ENCODE measurements at regions not wholly inside any gene's neighbourhood (a gene's known extent, or its start where the extent isn't known, plus 50 kb on each side); places are given as distances from the start of the nearest gene placed in this dataset.

DNA sequence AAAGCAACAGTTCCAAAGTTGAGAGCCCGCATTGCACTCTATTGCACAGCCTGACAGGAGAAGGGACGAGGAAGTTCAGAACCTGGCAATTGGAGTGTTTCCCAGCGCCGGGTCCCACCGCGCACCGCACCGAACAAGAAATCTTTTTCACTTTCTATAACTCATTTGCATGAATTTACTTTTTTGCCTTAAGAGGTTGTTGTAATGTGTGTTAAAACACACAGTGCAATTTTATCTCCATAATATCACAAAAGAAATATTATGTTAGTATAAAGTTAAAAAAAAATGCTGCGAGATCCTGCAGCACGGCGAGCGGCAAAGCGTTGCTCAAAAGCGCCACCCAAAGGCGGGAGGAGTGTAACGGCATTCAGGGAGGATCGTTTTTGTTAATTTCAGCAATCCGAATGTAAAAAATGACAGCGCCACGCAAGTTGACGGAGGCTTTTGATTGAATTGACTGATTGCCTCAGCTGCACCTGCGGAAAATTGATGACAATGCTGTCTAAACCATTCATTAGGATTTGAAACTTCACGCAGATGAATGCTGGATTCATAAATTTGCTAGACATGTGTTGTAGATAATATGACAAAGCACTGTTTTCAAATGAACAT, 303.6 kb upstream of the ZNF507 start:
- Histone ChIP-seq H3K27ac (ENCODE audit: low read length) (no peak overlapping the region), H3K4me1 (ENCODE audit: control insufficient read depth, low read depth, low read length) (peaks cover 9% of the 10 kb centered on the region), H3K27me3 (ENCODE audit: control insufficient read depth, insufficient read depth, low read length) (peaks cover 19% of the 10 kb centered on the region), H3K9me3 (ENCODE audit: control insufficient read depth, low read depth, low read length) (no peaks in the 10 kb centered on the region), H3K9ac (ENCODE audit: low read length) (no peak overlapping the region), H3K36me3 (ENCODE audit: control insufficient read depth, low read depth, low read length) (no peaks in the 10 kb centered on the region), H3K4me3 (ENCODE audit: low read length) (peak overlapping the region; percentile 72)

DNA sequence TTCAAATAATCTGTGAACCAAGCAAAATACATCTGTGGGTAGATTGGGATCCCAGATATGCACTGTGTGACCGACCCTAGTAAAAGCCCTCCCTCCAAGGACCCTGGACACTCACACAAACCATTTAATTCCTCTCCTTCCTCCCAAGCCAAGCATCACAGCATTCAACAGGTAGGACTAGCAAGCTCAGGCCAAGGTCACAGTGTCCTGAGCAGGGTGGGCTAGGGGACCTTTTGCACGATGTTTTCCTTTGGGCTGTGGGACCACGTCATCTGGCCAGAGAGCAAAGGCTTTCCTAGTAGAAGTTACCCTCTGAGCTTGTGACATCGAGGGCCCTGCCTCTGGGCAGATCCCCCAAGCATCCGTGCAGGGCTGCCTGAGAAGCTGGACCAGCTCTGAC, 297.6 kb upstream of the ZNF507 start:
- H3K36me3 ChIP-seq (ENCODE audit: control insufficient read depth, low read depth, low read length): no peaks in the 10 kb centered on the region
- no peak overlapping the region for H3K9ac ChIP-seq (ENCODE audit: low read length)
- H3K27ac ChIP-seq (ENCODE audit: low read length): no peak overlapping the region
- no peaks in the 10 kb centered on the region for H3K4me1 ChIP-seq (ENCODE audit: control insufficient read depth, low read depth, low read length)
- peaks cover 2% of the 10 kb centered on the region for H3K27me3 ChIP-seq (ENCODE audit: control insufficient read depth, insufficient read depth, low read length)
- H3K9me3 ChIP-seq (ENCODE audit: control insufficient read depth, low read depth, low read length): no peaks in the 10 kb centered on the region
- no peak overlapping the region for H3K4me3 ChIP-seq (ENCODE audit: low read length)

GRCh38 chr19:32053376-32053775, 292.0 kb upstream of the ZNF507 start:
- H3K36me3 ChIP-seq (ENCODE audit: control insufficient read depth, low read depth, low read length): no peaks in the 10 kb centered on the region
- H3K4me3 ChIP-seq (ENCODE audit: low read length): no peak overlapping the region
- no peak overlapping the region for H3K9ac ChIP-seq (ENCODE audit: low read length)
- H3K27me3 ChIP-seq (ENCODE audit: control insufficient read depth, insufficient read depth, low read length): no peaks in the 10 kb centered on the region
- no peaks in the 10 kb centered on the region for H3K9me3 ChIP-seq (ENCODE audit: control insufficient read depth, low read depth, low read length)
- H3K4me1 ChIP-seq (ENCODE audit: control insufficient read depth, low read depth, low read length): peaks cover 6% of the 10 kb centered on the region
- H3K27ac ChIP-seq (ENCODE audit: low read length): no peak overlapping the region

DNA sequence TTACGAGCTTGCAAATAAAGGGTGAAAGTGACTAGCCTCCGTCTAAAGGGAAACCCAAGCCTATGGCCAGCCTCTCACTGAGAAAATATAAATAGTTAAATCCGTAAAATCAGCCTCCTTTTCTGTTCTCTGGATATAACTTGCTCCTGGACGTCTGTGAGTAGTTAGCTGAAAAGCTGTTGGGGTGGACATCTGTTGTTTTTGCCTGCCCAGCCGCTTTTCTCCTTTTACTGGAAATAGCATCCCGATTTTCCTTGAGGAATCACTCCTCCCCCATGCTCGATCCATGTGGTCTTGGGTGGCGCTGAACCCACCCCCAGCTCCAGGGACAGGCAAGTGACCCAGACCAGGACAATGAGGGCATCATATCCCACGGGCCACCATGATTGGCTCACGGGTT, 291.5 kb upstream of the ZNF507 start:
- no peaks in the 10 kb centered on the region for H3K36me3 ChIP-seq (ENCODE audit: control insufficient read depth, low read depth, low read length)
- no peaks in the 10 kb centered on the region for H3K9me3 ChIP-seq (ENCODE audit: control insufficient read depth, low read depth, low read length)
- no peak overlapping the region for H3K27ac ChIP-seq (ENCODE audit: low read length)
- peaks cover 6% of the 10 kb centered on the region for H3K4me1 ChIP-seq (ENCODE audit: control insufficient read depth, low read depth, low read length)
- no peak overlapping the region for H3K9ac ChIP-seq (ENCODE audit: low read length)
- no peaks in the 10 kb centered on the region for H3K27me3 ChIP-seq (ENCODE audit: control insufficient read depth, insufficient read depth, low read length)
- H3K4me3 ChIP-seq (ENCODE audit: low read length): no peak overlapping the region

DNA sequence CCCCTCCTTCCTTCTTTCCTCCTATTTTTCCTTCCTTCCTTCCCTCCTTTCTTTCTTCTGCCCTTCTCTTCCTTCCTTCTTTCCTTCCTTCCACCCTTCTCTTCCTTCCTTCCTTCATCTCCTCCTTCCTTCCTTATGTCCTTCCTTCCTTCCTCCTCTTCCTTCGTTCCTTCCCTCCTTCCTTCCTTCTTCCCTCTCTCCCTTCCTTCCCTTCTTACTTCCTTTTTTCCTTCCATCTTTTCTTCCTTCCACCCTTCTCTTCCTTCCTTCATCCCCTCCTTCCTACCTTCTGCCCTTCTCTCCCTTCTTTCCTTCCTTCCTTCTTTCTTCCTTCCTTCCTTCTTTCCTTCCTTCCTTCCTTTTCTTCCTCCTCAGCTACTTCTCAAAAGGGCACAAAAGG, 287.3 kb upstream of the ZNF507 start:
- Histone ChIP-seq H3K27me3 (ENCODE audit: control insufficient read depth, insufficient read depth, low read length) (no peaks in the 10 kb centered on the region), H3K27ac (ENCODE audit: low read length) (no peak overlapping the region), H3K4me1 (ENCODE audit: control insufficient read depth, low read depth, low read length) (peaks cover 6% of the 10 kb centered on the region), H3K4me3 (ENCODE audit: low read length) (no peak overlapping the region), H3K9ac (ENCODE audit: low read length) (no peak overlapping the region), H3K9me3 (ENCODE audit: control insufficient read depth, low read depth, low read length) (no peaks in the 10 kb centered on the region), H3K36me3 (ENCODE audit: control insufficient read depth, low read depth, low read length) (no peaks in the 10 kb centered on the region)

- no peak overlapping the region for H3K9ac ChIP-seq (ENCODE audit: low read length)
These were observed 284.1 kb upstream of the ZNF507 start for GRCh38 chr19:32061315-32061714.

DNA sequence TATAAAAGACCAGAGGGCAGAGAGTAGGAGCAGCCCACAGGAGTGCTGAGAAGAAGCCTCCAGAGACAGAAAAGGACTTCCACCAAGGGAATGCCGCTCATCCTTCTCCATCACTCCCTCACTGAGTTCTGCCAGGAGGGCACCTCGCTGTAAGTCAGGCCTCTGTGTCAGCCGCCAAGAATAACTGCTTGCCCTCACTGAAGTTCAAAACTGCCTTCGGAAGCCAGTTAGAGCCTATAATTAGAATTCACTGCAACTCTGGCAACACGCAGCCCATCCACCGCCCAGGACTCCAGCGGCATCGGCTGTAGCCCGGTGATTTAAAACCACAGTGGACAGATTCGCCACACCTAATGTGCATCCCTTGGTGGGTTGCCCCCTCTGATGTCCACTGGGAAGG, 281.8 kb upstream of the ZNF507 start:
- Histone ChIP-seq H3K9ac (ENCODE audit: low read length) (no peak overlapping the region), H3K36me3 (ENCODE audit: control insufficient read depth, low read depth, low read length) (no peaks in the 10 kb centered on the region), H3K27ac (ENCODE audit: low read length) (no peak overlapping the region), H3K4me1 (ENCODE audit: control insufficient read depth, low read depth, low read length) (no peaks in the 10 kb centered on the region), H3K27me3 (ENCODE audit: control insufficient read depth, insufficient read depth, low read length) (no peaks in the 10 kb centered on the region), H3K9me3 (ENCODE audit: control insufficient read depth, low read depth, low read length) (no peaks in the 10 kb centered on the region), H3K4me3 (ENCODE audit: low read length) (no peak overlapping the region)

More at GRCh38 chr19:32061315-32061714, 284.1 kb upstream of the ZNF507 start:
- Histone ChIP-seq H3K36me3 (ENCODE audit: control insufficient read depth, low read depth, low read length) (no peaks in the 10 kb centered on the region), H3K9me3 (ENCODE audit: control insufficient read depth, low read depth, low read length) (no peaks in the 10 kb centered on the region), H3K27ac (ENCODE audit: low read length) (no peak overlapping the region), H3K27me3 (ENCODE audit: control insufficient read depth, insufficient read depth, low read length) (no peaks in the 10 kb centered on the region), H3K4me3 (ENCODE audit: low read length) (no peak overlapping the region), H3K4me1 (ENCODE audit: control insufficient read depth, low read depth, low read length) (peaks cover 5% of the 10 kb centered on the region)

DNA sequence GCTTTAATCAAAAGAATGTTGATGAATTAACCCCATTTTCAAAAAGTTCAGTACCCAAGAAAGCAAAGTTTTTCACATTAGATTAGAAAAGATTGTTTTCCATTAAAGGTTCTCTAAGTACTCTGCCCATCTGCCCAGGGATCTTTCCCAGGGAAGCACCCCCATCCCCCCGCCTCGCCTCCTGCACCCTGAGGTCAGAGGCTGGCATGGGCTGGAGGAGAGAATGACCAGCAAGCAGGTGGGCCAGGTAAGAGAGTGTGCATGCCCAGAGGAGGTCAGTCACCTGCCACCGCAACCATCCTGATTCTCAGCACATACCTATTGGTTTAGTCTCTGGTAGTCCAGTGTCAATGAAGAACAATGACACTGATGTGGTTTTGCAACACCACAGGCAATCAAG, 279.4 kb upstream of the ZNF507 start:
- Histone ChIP-seq H3K9ac (ENCODE audit: low read length) (no peak overlapping the region), H3K4me1 (ENCODE audit: control insufficient read depth, low read depth, low read length) (no peaks in the 10 kb centered on the region), H3K27me3 (ENCODE audit: control insufficient read depth, insufficient read depth, low read length) (no peaks in the 10 kb centered on the region), H3K36me3 (ENCODE audit: control insufficient read depth, low read depth, low read length) (no peaks in the 10 kb centered on the region), H3K9me3 (ENCODE audit: control insufficient read depth, low read depth, low read length) (no peaks in the 10 kb centered on the region), H3K27ac (ENCODE audit: low read length) (no peak overlapping the region), H3K4me3 (ENCODE audit: low read length) (no peak overlapping the region)

DNA sequence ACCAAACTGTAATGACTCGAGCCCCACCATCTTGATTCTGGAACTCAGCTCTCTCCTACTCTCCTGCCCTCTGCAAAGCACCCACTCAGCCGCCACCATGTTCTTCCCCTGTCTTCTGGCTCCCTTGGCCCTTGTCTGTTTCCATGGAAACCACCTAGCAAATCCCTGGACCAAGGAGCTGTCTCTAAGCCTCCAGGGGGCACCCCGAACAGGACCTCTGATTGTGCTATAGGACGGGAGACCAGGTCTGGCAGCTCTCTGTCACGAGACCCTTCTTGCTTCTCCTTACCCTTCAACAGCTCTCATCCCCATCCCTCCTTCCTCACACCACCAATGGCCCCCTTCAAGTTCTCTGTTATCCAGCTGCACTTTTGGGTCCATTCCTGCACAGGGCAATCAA, 277.7 kb upstream of the ZNF507 start:
- H3K9me3 ChIP-seq (ENCODE audit: control insufficient read depth, low read depth, low read length): no peaks in the 10 kb centered on the region

DNA sequence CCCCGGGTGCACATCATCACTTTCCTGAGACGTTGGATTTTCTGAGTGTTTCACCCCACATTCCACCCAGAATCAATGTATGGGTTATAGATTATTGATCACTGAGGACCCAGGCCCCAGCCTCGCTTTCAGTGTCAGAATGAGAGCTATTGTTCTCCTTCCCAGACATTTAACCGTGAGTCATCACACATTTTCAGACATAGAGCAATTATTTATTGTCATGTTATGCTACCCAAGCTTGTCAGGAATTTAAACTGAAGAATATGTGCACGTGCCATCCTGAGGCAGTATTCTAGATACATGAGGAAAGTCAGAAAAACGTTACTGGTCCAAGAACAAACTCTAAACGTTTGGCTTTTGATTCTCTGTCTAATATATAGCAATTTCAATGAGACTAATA, 276.6 kb upstream of the ZNF507 start:
- no peaks in the 10 kb centered on the region for H3K4me1 ChIP-seq (ENCODE audit: control insufficient read depth, low read depth, low read length)
- no peak overlapping the region for H3K27ac ChIP-seq (ENCODE audit: low read length)
- no peaks in the 10 kb centered on the region for H3K9me3 ChIP-seq (ENCODE audit: control insufficient read depth, low read depth, low read length)

More for the DNA sequence above, 277.7 kb upstream of the ZNF507 start:
- Histone ChIP-seq H3K27ac (ENCODE audit: low read length) (no peak overlapping the region), H3K4me3 (ENCODE audit: low read length) (no peak overlapping the region), H3K27me3 (ENCODE audit: control insufficient read depth, insufficient read depth, low read length) (no peaks in the 10 kb centered on the region), H3K36me3 (ENCODE audit: control insufficient read depth, low read depth, low read length) (no peaks in the 10 kb centered on the region), H3K4me1 (ENCODE audit: control insufficient read depth, low read depth, low read length) (no peaks in the 10 kb centered on the region), H3K9ac (ENCODE audit: low read length) (no peak overlapping the region)

DNA sequence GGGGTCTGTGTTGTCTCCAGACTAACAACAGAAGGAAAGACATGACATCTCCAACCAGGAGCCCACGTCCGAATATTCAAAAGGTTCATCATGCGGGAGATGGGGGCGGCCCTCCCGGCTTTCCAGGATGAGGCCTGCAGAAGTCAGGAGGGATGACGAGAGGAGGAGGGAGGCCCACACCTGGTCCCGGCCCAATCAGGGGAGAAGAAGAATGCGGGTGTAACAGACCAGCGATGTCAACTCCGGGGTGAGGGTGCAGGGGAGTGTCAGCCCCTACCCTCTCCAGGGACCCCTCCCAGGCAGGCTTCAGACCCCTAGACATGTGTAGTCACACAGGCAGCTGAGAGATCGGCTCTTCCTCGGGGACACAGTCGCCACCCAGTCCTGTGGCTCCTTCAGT, 275.3 kb upstream of the ZNF507 start:
- Histone ChIP-seq H3K27me3 (ENCODE audit: control insufficient read depth, insufficient read depth, low read length) (no peaks in the 10 kb centered on the region), H3K4me3 (ENCODE audit: low read length) (no peak overlapping the region), H3K9me3 (ENCODE audit: control insufficient read depth, low read depth, low read length) (no peaks in the 10 kb centered on the region), H3K4me1 (ENCODE audit: control insufficient read depth, low read depth, low read length) (no peaks in the 10 kb centered on the region), H3K27ac (ENCODE audit: low read length) (no peak overlapping the region), H3K36me3 (ENCODE audit: control insufficient read depth, low read depth, low read length) (no peaks in the 10 kb centered on the region), H3K9ac (ENCODE audit: low read length) (no peak overlapping the region)

More for the DNA sequence above, 276.6 kb upstream of the ZNF507 start:
- H3K4me3 ChIP-seq (ENCODE audit: low read length): no peak overlapping the region
- no peaks in the 10 kb centered on the region for H3K36me3 ChIP-seq (ENCODE audit: control insufficient read depth, low read depth, low read length)
- H3K9ac ChIP-seq (ENCODE audit: low read length): no peak overlapping the region
- no peaks in the 10 kb centered on the region for H3K27me3 ChIP-seq (ENCODE audit: control insufficient read depth, insufficient read depth, low read length)

DNA sequence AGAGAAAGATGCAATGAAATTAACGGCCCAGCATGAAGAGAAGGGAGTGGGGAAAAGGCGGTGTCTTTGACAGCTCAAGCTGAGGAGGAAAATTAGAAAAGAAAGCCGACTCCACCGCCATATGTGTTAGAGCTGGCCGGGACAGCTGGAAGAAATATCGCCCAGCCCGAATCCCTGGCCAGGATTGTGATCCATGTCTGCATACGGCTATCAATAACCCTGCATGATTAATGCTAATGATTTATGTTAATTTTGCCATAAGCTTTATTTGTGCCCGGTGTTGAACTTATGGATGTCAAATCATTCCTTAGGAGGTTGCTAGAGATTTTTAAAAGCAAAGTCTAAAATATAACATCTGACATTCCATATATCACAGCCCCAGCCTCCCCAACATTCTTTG, 263.4 kb upstream of the ZNF507 start:
- Histone ChIP-seq H3K9me3 (ENCODE audit: control insufficient read depth, low read depth, low read length) (no peaks in the 10 kb centered on the region), H3K27me3 (ENCODE audit: control insufficient read depth, insufficient read depth, low read length) (no peaks in the 10 kb centered on the region), H3K36me3 (ENCODE audit: control insufficient read depth, low read depth, low read length) (no peaks in the 10 kb centered on the region), H3K27ac (ENCODE audit: low read length) (no peak overlapping the region), H3K4me3 (ENCODE audit: low read length) (no peak overlapping the region), H3K4me1 (ENCODE audit: control insufficient read depth, low read depth, low read length) (no peaks in the 10 kb centered on the region), H3K9ac (ENCODE audit: low read length) (no peak overlapping the region)
